ENCODE measurements at regions not wholly inside any gene's neighbourhood (a gene's known extent, or its start where the extent isn't known, plus 50 kb on each side); places are given as distances from the start of the nearest gene placed in this dataset.

- no peak for TF ChIP-seq POLR2A (IDR thresholded peaks at IDR 0.05)
- TF ChIP-seq CTCF (IDR thresholded peaks at IDR 0.05), result no peak
These were observed 171.3 kb downstream of the TPBG start for GRCh38 chr6:82534876-82535275.
